GM13976 (cell line): ENCODE measurements at regions not wholly inside any gene's neighbourhood (a gene's known extent, or its start where the extent isn't known, plus 50 kb on each side); places are given as distances from the start of the nearest gene placed in this dataset.

Experiments
- DNase-seq: peaks from one replicate; pipeline ENCODE4 v3.0.0; 2012; ENCODE audit warnings: low spot score
- CTCF ChIP-seq: IDR thresholded peaks from 2 replicates; pipeline ENCODE4 v1.5.1; 2012; ENCODE audit warnings: borderline replicate concordance, mild to moderate bottlenecking; ENCODE audit not compliant: insufficient read depth; ENCODE audit errors: extremely low read depth, missing control alignments, control extremely low read depth
- in situ Hi-C: fragments of 300-500 bp; cut with MboI; formaldehyde crosslinking; loops from one replicate; pipeline ENCODE4 v1.12.0; 2022; ENCODE audit warnings: low sequenced_read_pairs, mixed read lengths, inconsistent platforms; ENCODE audit not compliant: unreplicated experiment

- no peak for DNase-seq
- TF ChIP-seq CTCF: peak; percentile 11
- in situ Hi-C loops: no loop called here
Measured at GRCh38 chr7:109844362-109844761, 1246.6 kb upstream of the LRRN3 start.

- in situ Hi-C loops: no loop called here
- no peak for DNase-seq
- no peak for TF ChIP-seq CTCF
Measured at GRCh38 chr7:109864230-109864629, 1226.7 kb upstream of the LRRN3 start.

- no peak for DNase-seq
- no peak for TF ChIP-seq CTCF
- in situ Hi-C loops: no loop called here
Measured at GRCh38 chr7:109868215-109868860, 1222.6 kb upstream of the LRRN3 start.

- DNase-seq: no peak
- TF ChIP-seq CTCF: no peak
- in situ Hi-C loops: no loop called here
Measured at GRCh38 chr7:109873296-109873695, 1217.6 kb upstream of the LRRN3 start.

GRCh38 chr7:109879287-109879828, 1211.6 kb upstream of the LRRN3 start:
- no peak for DNase-seq
- in situ Hi-C loops: no loop called here
- no peak for TF ChIP-seq CTCF

- in situ Hi-C loops: no loop called here
- TF ChIP-seq CTCF: no peak
- DNase-seq: no peak
Measured at GRCh38 chr7:109890622-109891021, 1200.3 kb upstream of the LRRN3 start.
